ENCODE measurements at regions not wholly inside any gene's neighbourhood (a gene's known extent, or its start where the extent isn't known, plus 50 kb on each side); places are given as distances from the start of the nearest gene placed in this dataset.

- no peaks in the 10 kb centered on the region for H3K36me3 ChIP-seq (ENCODE audit: insufficient read depth, low read length)
- H3K27ac ChIP-seq: no peak overlapping the region
- H3K4me3 ChIP-seq: no peak overlapping the region
- H3K9ac ChIP-seq (ENCODE audit: insufficient read length): no peak overlapping the region
- H3K9me3 ChIP-seq (ENCODE audit: low read depth, low read length): no peaks in the 10 kb centered on the region
- no peak for DNase-seq (ENCODE audit: low read depth, low spot score)
- TF ChIP-seq FOXP2 (optimal IDR thresholded peaks at IDR 0.05; ENCODE audit: control extremely low read depth, extremely low read length, insufficient read depth): no peak
- TF ChIP-seq POLR2AphosphoS5 (IDR thresholded peaks at IDR 0.05; ENCODE audit: borderline replicate concordance, low read depth, low read length): no peak
- TF ChIP-seq EZH2 (IDR thresholded peaks at IDR 0.05): no peak
Measured at GRCh38 chr1:80666073-80666472, 1134.7 kb upstream of the ADGRL2 start.

- no peak overlapping the region for H3K9ac ChIP-seq (ENCODE audit: insufficient read length)
- TF ChIP-seq FOXP2 (optimal IDR thresholded peaks at IDR 0.05; ENCODE audit: control extremely low read depth, extremely low read length, insufficient read depth) (no peak), EZH2 (IDR thresholded peaks at IDR 0.05) (no peak), POLR2AphosphoS5 (IDR thresholded peaks at IDR 0.05; ENCODE audit: borderline replicate concordance, low read depth, low read length) (no peak)
- H3K36me3 ChIP-seq (ENCODE audit: insufficient read depth, low read length): no peaks in the 10 kb centered on the region
- no peak overlapping the region for H3K4me3 ChIP-seq
- no peaks in the 10 kb centered on the region for H3K9me3 ChIP-seq (ENCODE audit: low read depth, low read length)
- H3K27ac ChIP-seq: no peak overlapping the region
- no peak for DNase-seq (ENCODE audit: low read depth, low spot score)
Measured at GRCh38 chr1:80659161-80659560, 1141.6 kb upstream of the ADGRL2 start.

DNA sequence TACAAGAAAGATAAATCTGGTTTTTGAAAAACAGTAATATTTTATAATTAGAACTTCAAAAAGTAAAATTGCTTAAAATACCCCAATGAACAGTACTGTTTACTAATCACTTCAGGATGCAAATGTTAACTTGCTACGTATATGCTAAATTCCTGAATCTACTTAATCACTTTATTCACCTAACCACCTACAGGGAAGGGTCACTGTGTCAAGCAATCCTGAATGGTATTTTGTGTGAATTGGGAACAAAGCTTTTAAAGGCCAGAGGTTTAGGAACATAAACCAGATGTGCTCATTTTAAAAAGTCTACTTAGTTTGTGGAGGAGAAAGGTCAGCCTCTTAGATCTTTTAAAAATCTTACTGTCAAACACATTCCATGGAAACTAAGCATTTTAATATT is 1143.0 kb upstream of the ADGRL2 start:
- Histone ChIP-seq H3K9me3 (ENCODE audit: low read depth, low read length) (no peaks in the 10 kb centered on the region), H3K27ac (no peak overlapping the region), H3K4me3 (no peak overlapping the region), H3K9ac (ENCODE audit: insufficient read length) (no peak overlapping the region), H3K36me3 (ENCODE audit: insufficient read depth, low read length) (no peaks in the 10 kb centered on the region)
- no peak for DNase-seq (ENCODE audit: low read depth, low spot score)
- TF ChIP-seq EZH2 (IDR thresholded peaks at IDR 0.05) (no peak), FOXP2 (optimal IDR thresholded peaks at IDR 0.05; ENCODE audit: control extremely low read depth, extremely low read length, insufficient read depth) (no peak), POLR2AphosphoS5 (IDR thresholded peaks at IDR 0.05; ENCODE audit: borderline replicate concordance, low read depth, low read length) (no peak)

GRCh38 chr1:80657044-80657643 is 1143.6 kb upstream of the ADGRL2 start:
- TF ChIP-seq FOXP2 (optimal IDR thresholded peaks at IDR 0.05; ENCODE audit: control extremely low read depth, extremely low read length, insufficient read depth) (no peak), POLR2AphosphoS5 (IDR thresholded peaks at IDR 0.05; ENCODE audit: borderline replicate concordance, low read depth, low read length) (no peak), EZH2 (IDR thresholded peaks at IDR 0.05) (no peak)
- Histone ChIP-seq H3K9me3 (ENCODE audit: low read depth, low read length) (no peaks in the 10 kb centered on the region), H3K27ac (no peak overlapping the region), H3K36me3 (ENCODE audit: insufficient read depth, low read length) (no peaks in the 10 kb centered on the region), H3K4me3 (no peak overlapping the region), H3K9ac (ENCODE audit: insufficient read length) (no peak overlapping the region)
- no peak for DNase-seq (ENCODE audit: low read depth, low spot score)

- H3K9ac ChIP-seq (ENCODE audit: insufficient read length): no peak overlapping the region
- H3K36me3 ChIP-seq (ENCODE audit: insufficient read depth, low read length): no peaks in the 10 kb centered on the region
- no peak overlapping the region for H3K27ac ChIP-seq
- no peak for TF ChIP-seq FOXP2 (optimal IDR thresholded peaks at IDR 0.05; ENCODE audit: control extremely low read depth, extremely low read length, insufficient read depth)
- no peak for TF ChIP-seq POLR2AphosphoS5 (IDR thresholded peaks at IDR 0.05; ENCODE audit: borderline replicate concordance, low read depth, low read length)
- no peak for TF ChIP-seq EZH2 (IDR thresholded peaks at IDR 0.05)
- DNase-seq (ENCODE audit: low read depth, low spot score): no peak
- no peak overlapping the region for H3K4me3 ChIP-seq
- H3K9me3 ChIP-seq (ENCODE audit: low read depth, low read length): no peaks in the 10 kb centered on the region
Measured at GRCh38 chr1:80656641-80657040, 1144.1 kb upstream of the ADGRL2 start.

GRCh38 chr1:80656014-80656636 is 1144.6 kb upstream of the ADGRL2 start:
- H3K36me3 ChIP-seq (ENCODE audit: insufficient read depth, low read length): no peaks in the 10 kb centered on the region
- H3K27ac ChIP-seq: no peak overlapping the region
- H3K9ac ChIP-seq (ENCODE audit: insufficient read length): no peak overlapping the region
- H3K4me3 ChIP-seq: no peak overlapping the region
- H3K9me3 ChIP-seq (ENCODE audit: low read depth, low read length): no peaks in the 10 kb centered on the region
- no peak for DNase-seq (ENCODE audit: low read depth, low spot score)
- TF ChIP-seq FOXP2 (optimal IDR thresholded peaks at IDR 0.05; ENCODE audit: control extremely low read depth, extremely low read length, insufficient read depth): no peak
- TF ChIP-seq POLR2AphosphoS5 (IDR thresholded peaks at IDR 0.05; ENCODE audit: borderline replicate concordance, low read depth, low read length): no peak
- TF ChIP-seq EZH2 (IDR thresholded peaks at IDR 0.05): no peak

DNA sequence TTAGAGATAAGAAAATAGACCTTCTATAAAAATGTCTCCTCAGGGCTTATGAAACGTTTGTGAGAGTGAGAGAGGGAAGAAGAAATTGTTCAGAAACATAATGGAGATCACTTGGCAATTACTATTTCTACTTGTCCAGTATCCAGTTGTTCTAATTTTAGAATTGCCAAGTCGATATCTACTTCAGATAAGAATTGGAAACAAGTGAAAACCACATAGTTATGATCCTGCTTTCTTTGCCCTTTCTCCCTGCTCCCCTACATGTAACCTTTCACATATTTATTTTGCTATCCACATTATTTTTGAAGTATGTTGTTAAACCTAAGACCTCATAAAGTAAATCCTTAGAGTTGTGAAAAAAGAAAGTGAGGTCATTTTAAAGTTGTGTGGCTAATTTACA is 1154.7 kb upstream of the ADGRL2 start:
- Histone ChIP-seq H3K36me3 (ENCODE audit: insufficient read depth, low read length) (no peaks in the 10 kb centered on the region), H3K9ac (ENCODE audit: insufficient read length) (no peak overlapping the region), H3K4me3 (no peak overlapping the region), H3K27ac (no peak overlapping the region), H3K9me3 (ENCODE audit: low read depth, low read length) (no peaks in the 10 kb centered on the region)
- TF ChIP-seq EZH2 (IDR thresholded peaks at IDR 0.05) (no peak), FOXP2 (optimal IDR thresholded peaks at IDR 0.05; ENCODE audit: control extremely low read depth, extremely low read length, insufficient read depth) (no peak), POLR2AphosphoS5 (IDR thresholded peaks at IDR 0.05; ENCODE audit: borderline replicate concordance, low read depth, low read length) (no peak)
- DNase-seq (ENCODE audit: low read depth, low spot score): no peak

DNA sequence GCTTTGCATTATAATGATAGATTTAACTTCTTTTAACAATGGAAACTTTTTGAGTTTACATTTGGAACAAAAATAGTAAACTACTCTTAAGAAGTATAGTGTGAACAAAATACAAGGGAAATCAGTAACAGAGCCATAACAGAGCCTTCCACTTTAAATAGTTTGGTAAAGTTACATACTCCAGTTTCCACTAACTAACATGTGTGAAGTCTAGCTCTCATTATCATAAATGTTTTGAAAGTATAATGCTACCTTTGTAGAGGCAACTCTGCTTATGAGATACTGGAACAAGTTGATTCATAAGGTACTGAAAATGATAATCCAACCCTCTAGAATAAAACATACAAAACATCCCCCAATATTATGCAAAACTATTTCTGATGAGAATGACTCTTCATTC is 1155.1 kb upstream of the ADGRL2 start:
- H3K9ac ChIP-seq (ENCODE audit: insufficient read length): no peak overlapping the region
- H3K9me3 ChIP-seq (ENCODE audit: low read depth, low read length): no peaks in the 10 kb centered on the region
- TF ChIP-seq EZH2 (IDR thresholded peaks at IDR 0.05) (no peak), FOXP2 (optimal IDR thresholded peaks at IDR 0.05; ENCODE audit: control extremely low read depth, extremely low read length, insufficient read depth) (no peak), POLR2AphosphoS5 (IDR thresholded peaks at IDR 0.05; ENCODE audit: borderline replicate concordance, low read depth, low read length) (no peak)
- no peak for DNase-seq (ENCODE audit: low read depth, low spot score)
- no peak overlapping the region for H3K27ac ChIP-seq
- H3K4me3 ChIP-seq: no peak overlapping the region
- H3K36me3 ChIP-seq (ENCODE audit: insufficient read depth, low read length): no peaks in the 10 kb centered on the region

Measured in SK-N-MC (cell line).